Vagina (tissue), 2 donors: ENCODE measurements at regions not wholly inside any gene's neighbourhood (a gene's known extent, or its start where the extent isn't known, plus 50 kb on each side); places are given as distances from the start of the nearest gene placed in this dataset.
"Not testable (repeated sequence)": the region's sequence is repeated elsewhere in the genome, so short reads cannot be mapped to it uniquely, and the experiment has no call there.

Source experiments
- DNase-seq, 2 donors: peaks; one replicate each; pipeline ENCODE4 v3.0.0-alpha.2; 2017; ENCODE audit errors: extremely low spot score in 2 of 2
- H3K27ac ChIP-seq: fragments of 200-600 bp; sonication (generic); one replicate; pipeline ENCODE4 v1.5.1; 2019
- H3K27me3 ChIP-seq: fragments of 200-600 bp; sonication (generic); one replicate; pipeline ENCODE4 v1.5.1; 2019
- H3K36me3 ChIP-seq, 2 donors: fragments of 200-600 bp; sonication (generic); one replicate each; pipeline ENCODE4 v1.5.1; 2017 to 2019
- H3K4me1 ChIP-seq: fragments of 200-600 bp; sonication (generic); one replicate; pipeline ENCODE4 v1.5.1; 2019
- H3K4me3 ChIP-seq, 2 donors: fragments of 200-600 bp; sonication (generic); 1 replicate in 1 of 2; 2 replicates in 1 of 2; pipeline ENCODE4 v1.5.1; 2016 to 2019
- H3K9me3 ChIP-seq: fragments of 200-600 bp; sonication (generic); one replicate; pipeline ENCODE4 v1.5.1; 2019
- POLR2A ChIP-seq, 2 donors: fragments of 450-650 bp; IDR thresholded peaks; one replicate each; pipeline ENCODE4 v1.6.1; 2017; ENCODE audit warnings: antibody characterized with exemption in 2 of 2, mild to moderate bottlenecking in 2 of 2, moderate library complexity in 2 of 2
- POLR2AphosphoS5 ChIP-seq, 2 donors: sonication (generic); formaldehyde crosslinking; IDR thresholded peaks; one replicate each; pipeline ENCODE4 v1.9.0; 2017; ENCODE audit warnings: antibody characterized with exemption in 2 of 2, mild to moderate bottlenecking in 2 of 2, low read depth in 1 of 2; ENCODE audit not compliant: insufficient read depth in 1 of 2
- intact Hi-C: fragments of 100-400 bp; cut with DNase I; formaldehyde crosslinking; loops from one replicate; pipeline ENCODE4 v1.15.1; 2023
- TF ChIP-seq, protein P1 (sequence below), 3 experiments: fragments of 450-650 bp in 2 of 3; fragments of 200-600 bp in 1 of 3; sonication (generic) in 1 of 3; IDR thresholded peaks; one replicate each; pipeline ENCODE4 v1.5.1; 2017 to 2019; ENCODE audit warnings: antibody characterized with exemption in 3 of 3, mild to moderate bottlenecking in 2 of 3, moderate library complexity in 2 of 3

DNA sequence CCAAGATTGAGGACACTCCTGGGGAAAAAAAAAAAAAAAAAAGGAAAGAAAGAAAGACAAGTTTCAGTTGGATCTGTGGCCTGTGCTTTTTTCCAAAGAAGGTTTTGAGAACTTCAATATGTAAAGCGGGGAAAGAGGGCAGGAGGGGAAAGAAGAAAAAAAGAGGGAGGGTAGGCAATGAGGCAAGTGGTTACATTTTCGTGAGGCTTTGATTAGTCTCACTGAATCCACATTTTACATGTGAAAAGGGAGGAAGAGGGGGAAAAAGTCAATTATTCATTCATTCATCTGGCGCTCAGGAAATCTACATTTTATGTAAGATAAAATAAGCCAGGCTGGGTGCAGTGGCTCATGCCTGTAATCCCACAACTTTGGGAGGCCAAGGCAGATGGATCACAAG lies 315.2 kb upstream of the PAPPA start:
- H3K4me1 ChIP-seq: no peaks in the 10 kb centered on the region
- H3K4me3 ChIP-seq: no peak overlapping the region
- intact Hi-C loops: no loop called here
- TF ChIP-seq, protein P1, sequence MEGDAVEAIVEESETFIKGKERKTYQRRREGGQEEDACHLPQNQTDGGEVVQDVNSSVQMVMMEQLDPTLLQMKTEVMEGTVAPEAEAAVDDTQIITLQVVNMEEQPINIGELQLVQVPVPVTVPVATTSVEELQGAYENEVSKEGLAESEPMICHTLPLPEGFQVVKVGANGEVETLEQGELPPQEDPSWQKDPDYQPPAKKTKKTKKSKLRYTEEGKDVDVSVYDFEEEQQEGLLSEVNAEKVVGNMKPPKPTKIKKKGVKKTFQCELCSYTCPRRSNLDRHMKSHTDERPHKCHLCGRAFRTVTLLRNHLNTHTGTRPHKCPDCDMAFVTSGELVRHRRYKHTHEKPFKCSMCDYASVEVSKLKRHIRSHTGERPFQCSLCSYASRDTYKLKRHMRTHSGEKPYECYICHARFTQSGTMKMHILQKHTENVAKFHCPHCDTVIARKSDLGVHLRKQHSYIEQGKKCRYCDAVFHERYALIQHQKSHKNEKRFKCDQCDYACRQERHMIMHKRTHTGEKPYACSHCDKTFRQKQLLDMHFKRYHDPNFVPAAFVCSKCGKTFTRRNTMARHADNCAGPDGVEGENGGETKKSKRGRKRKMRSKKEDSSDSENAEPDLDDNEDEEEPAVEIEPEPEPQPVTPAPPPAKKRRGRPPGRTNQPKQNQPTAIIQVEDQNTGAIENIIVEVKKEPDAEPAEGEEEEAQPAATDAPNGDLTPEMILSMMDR (IDR thresholded peaks at IDR 0.05): no peak
- no peak for TF ChIP-seq POLR2AphosphoS5 (IDR thresholded peaks at IDR 0.05; ENCODE audit: insufficient read depth in 1 of 2, low read depth in 1 of 2)
- no peak for TF ChIP-seq POLR2A (IDR thresholded peaks at IDR 0.05)
- no peak overlapping the region for H3K27ac ChIP-seq
- no peak for DNase-seq
- H3K9me3 ChIP-seq: no peaks in the 10 kb centered on the region
- no peaks in the 10 kb centered on the region for H3K27me3 ChIP-seq
- H3K36me3 ChIP-seq: no peaks in the 10 kb centered on the region

DNA sequence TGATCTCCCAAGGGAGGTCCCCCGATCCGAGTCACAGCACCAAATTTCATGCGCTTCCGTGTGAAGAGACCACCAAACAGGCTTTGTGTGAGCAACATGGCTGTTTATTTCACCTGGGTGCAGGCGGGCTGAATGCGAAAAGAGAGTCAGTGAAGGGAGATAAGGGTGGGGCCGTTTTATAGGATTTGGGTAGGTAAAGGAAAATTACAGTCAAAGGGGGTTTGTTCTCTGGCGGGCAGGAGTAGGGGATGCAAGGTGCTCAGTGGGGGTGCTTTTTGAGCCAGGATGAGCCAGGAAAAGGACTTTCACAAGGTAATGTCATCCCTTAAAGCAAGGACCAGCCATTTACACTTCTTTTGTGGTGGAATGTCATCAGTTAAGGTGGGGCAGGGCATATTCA lies 309.2 kb upstream of the PAPPA start:
- H3K27ac ChIP-seq, intact Hi-C loops, H3K36me3 ChIP-seq: not testable (repeated sequence)

DNA sequence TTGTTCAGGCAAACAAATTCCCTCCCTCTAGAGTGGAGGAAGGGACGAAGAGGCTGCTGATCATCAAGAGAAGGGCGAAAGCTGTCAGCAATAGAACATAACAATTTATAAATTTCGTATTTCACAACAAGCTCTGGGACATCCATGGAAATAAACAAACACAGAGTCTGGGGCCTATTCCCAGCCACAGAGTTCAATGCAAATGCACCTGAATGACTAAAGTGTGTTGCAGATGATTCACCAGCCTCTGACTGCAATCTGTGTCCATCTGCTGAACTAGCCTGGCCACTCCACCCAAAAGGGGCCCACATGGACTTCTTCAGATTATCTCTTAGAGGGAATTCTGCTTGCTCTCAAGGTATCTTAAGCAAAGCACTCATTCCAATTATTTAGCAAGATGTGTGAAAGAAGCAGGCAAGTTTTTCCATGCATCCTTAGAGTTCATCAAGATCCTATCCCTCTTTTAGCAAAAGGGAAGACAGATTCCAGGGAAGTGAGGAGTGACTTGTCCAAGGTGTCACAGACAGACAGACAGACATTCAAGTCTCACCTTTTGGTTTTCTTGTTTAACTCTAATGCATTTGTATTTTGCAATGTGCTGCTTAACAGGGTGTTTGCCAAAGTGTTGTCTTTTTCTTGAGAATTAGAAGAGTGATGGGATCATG lies 307.8 kb upstream of the PAPPA start:
- Histone ChIP-seq H3K27ac (no peak overlapping the region), H3K9me3 (no peaks in the 10 kb centered on the region), H3K4me1 (no peaks in the 10 kb centered on the region), H3K4me3 (no peak overlapping the region), H3K36me3 (no peaks in the 10 kb centered on the region), H3K27me3 (no peaks in the 10 kb centered on the region)
- TF ChIP-seq, protein P1 (IDR thresholded peaks at IDR 0.05): no peak
- TF ChIP-seq POLR2A (IDR thresholded peaks at IDR 0.05): no peak
- TF ChIP-seq POLR2AphosphoS5 (IDR thresholded peaks at IDR 0.05; ENCODE audit: insufficient read depth in 1 of 2, low read depth in 1 of 2): no peak
- DNase-seq: no peak
- intact Hi-C loops: no loop called here

More for the DNA sequence above, 309.2 kb upstream of the PAPPA start:
- not testable (repeated sequence) for H3K9me3 ChIP-seq, H3K4me1 ChIP-seq, H3K4me3 ChIP-seq, H3K27me3 ChIP-seq, DNase-seq

DNA sequence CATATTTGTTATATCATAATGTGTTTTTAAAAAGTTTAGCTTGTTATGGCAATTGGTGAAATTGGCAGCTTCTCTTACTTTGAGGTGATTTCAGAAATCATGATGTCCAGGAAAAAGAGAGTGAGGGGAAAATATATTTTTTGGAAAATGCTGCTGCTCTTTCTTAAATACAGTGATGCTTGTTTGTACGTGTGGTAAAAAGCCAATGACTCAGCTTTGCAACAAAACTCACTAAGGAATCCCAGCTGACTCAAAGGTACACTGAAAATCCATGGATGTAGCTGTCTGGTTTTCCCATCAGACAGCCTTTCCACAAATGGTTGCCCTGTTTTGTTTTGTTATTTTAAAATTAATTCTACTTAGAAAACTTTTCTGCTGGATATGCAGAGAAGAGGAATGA lies 306.4 kb upstream of the PAPPA start:
- DNase-seq: no peak
- Histone ChIP-seq H3K27ac (no peak overlapping the region), H3K9me3 (no peaks in the 10 kb centered on the region), H3K4me1 (no peaks in the 10 kb centered on the region), H3K27me3 (no peaks in the 10 kb centered on the region), H3K4me3 (no peak overlapping the region), H3K36me3 (no peaks in the 10 kb centered on the region)
- no peak for TF ChIP-seq POLR2AphosphoS5 (IDR thresholded peaks at IDR 0.05; ENCODE audit: insufficient read depth in 1 of 2, low read depth in 1 of 2)
- TF ChIP-seq, protein P1 (IDR thresholded peaks at IDR 0.05): no peak
- TF ChIP-seq POLR2A (IDR thresholded peaks at IDR 0.05): no peak
- intact Hi-C loops: no loop called here

DNA sequence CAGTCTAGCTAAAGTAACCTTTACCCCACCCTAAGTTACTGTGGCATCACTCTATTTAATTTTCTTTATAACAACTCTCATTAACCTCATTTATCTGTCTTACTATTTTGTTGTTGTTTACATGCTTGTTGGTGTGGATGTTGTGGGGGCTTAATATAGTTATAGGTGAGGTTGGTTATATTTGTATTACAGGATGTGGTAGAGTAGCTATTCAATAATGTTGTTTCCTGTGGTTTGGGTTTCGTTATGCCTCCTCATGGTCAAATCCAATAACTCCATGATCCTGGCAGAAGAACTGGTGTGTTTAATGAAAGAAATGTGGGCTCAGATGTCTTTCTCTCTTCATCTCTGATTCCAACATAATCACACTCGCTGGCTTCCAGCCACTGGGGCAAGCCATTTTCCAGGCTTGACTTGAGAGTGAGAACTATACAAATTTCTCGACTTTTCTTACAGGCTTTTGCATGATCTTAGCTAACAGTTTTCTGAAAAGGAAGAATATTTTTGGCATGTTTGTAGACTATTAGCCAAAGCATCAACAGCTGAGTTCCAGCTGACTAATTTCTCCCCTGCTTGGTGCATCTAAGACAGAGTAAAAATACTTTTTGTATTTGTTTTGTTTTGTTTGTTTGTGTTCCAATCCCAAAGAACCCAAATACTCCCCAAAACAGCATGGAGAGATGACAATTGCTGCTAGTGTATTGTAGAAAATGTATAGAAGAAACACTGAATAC lies 303.7 kb upstream of the PAPPA start:
- Histone ChIP-seq H3K27ac (no peak overlapping the region), H3K4me1 (no peaks in the 10 kb centered on the region), H3K36me3 (no peaks in the 10 kb centered on the region), H3K4me3 (no peak overlapping the region), H3K27me3 (no peaks in the 10 kb centered on the region), H3K9me3 (no peaks in the 10 kb centered on the region)
- no peak for DNase-seq
- TF ChIP-seq POLR2A (IDR thresholded peaks at IDR 0.05) (no peak), POLR2AphosphoS5 (IDR thresholded peaks at IDR 0.05; ENCODE audit: insufficient read depth in 1 of 2, low read depth in 1 of 2) (no peak)
- TF ChIP-seq, protein P1 (IDR thresholded peaks at IDR 0.05): no peak
- intact Hi-C loops: no loop called here
